Ishikawa (cell line): ENCODE measurements at regions not wholly inside any gene's neighbourhood (a gene's known extent, or its start where the extent isn't known, plus 50 kb on each side); places are given as distances from the start of the nearest gene placed in this dataset.

Experiments used
- CEBPB ChIP-seq: IDR thresholded peaks from 2 replicates; pipeline ENCODE4 v1.6.1; 2012
- EGR1 ChIP-seq: IDR thresholded peaks from 2 replicates; pipeline ENCODE4 v1.6.1; 2012
- TAF1 ChIP-seq: IDR thresholded peaks from 2 replicates; pipeline ENCODE4 v1.6.1; 2012; ENCODE audit warnings: low read depth, mild to moderate bottlenecking
- ZBTB7A ChIP-seq: IDR thresholded peaks from 2 replicates; pipeline ENCODE4 v1.6.1; 2012; ENCODE audit warnings: low read depth
- TF ChIP-seq, protein P1 (sequence below): IDR thresholded peaks from 2 replicates; pipeline ENCODE4 v1.6.1; 2012
- TF ChIP-seq, protein P2 (sequence below): IDR thresholded peaks from 2 replicates; pipeline ENCODE4 v1.6.1; 2012; ENCODE audit warnings: low read depth, mild to moderate bottlenecking

DNA sequence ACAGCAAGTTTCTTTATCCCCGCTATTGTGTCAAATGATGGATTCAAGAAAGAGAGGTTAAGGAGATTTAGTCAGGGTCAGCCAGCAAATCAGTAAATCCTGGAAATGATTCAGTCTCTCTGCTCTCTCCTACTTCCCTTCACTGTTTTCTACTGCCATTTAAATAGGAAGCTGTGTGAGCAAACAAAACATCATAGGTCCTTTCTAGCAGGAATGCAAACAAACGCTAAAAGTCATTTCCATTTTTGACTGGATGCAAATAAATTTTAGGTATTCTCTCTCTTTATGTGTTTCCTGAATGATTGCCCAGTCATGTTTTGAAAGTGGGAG, 299.4 kb upstream of the RORA start:
- TF ChIP-seq ZBTB7A (no peak), EGR1 (no peak), CEBPB (no peak), TAF1 (no peak)
- TF ChIP-seq, protein P1, sequence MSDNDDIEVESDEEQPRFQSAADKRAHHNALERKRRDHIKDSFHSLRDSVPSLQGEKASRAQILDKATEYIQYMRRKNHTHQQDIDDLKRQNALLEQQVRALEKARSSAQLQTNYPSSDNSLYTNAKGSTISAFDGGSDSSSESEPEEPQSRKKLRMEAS, result no peak
- TF ChIP-seq, protein P2, sequence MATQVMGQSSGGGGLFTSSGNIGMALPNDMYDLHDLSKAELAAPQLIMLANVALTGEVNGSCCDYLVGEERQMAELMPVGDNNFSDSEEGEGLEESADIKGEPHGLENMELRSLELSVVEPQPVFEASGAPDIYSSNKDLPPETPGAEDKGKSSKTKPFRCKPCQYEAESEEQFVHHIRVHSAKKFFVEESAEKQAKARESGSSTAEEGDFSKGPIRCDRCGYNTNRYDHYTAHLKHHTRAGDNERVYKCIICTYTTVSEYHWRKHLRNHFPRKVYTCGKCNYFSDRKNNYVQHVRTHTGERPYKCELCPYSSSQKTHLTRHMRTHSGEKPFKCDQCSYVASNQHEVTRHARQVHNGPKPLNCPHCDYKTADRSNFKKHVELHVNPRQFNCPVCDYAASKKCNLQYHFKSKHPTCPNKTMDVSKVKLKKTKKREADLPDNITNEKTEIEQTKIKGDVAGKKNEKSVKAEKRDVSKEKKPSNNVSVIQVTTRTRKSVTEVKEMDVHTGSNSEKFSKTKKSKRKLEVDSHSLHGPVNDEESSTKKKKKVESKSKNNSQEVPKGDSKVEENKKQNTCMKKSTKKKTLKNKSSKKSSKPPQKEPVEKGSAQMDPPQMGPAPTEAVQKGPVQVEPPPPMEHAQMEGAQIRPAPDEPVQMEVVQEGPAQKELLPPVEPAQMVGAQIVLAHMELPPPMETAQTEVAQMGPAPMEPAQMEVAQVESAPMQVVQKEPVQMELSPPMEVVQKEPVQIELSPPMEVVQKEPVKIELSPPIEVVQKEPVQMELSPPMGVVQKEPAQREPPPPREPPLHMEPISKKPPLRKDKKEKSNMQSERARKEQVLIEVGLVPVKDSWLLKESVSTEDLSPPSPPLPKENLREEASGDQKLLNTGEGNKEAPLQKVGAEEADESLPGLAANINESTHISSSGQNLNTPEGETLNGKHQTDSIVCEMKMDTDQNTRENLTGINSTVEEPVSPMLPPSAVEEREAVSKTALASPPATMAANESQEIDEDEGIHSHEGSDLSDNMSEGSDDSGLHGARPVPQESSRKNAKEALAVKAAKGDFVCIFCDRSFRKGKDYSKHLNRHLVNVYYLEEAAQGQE, result no peak
